Activated CD8-positive, alpha-beta memory T cell treated with anti-CD3 and anti-CD28 coated beads for 1 hour (primary cell): ENCODE measurements at regions not wholly inside any gene's neighbourhood (a gene's known extent, or its start where the extent isn't known, plus 50 kb on each side); places are given as distances from the start of the nearest gene placed in this dataset.
"Not testable (repeated sequence)": the region's sequence is repeated elsewhere in the genome, so short reads cannot be mapped to it uniquely, and the experiment has no call there.

Experiments used
- DNase-seq, 2 donors: peaks; one replicate each; pipeline ENCODE4 v3.0.0-alpha.2; 2020; ENCODE audit warnings: low read depth in 1 of 2; ENCODE audit errors: extremely low read depth in 1 of 2

DNA sequence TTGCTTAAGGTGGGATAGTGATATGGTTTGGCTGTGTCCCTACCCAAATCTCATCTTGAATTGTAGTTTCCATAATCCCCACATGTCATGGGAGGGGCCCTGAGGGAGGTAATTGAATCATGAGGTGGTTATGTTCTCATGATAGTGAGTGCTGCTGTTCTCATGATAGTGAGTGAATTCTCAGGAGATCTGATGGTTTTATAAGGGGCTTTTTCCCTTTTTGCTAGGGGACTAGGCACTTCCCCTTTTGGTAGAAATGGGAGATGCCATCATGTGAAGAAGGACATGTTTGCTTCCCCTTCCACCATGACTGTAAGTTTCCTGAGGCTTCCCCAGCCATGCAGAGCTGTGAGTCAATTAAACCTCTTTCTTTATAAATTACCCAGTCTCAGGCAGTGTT lies 137.5 kb downstream of the DUSP10 start:
- not testable (repeated sequence) for DNase-seq

- no peak for DNase-seq
These were observed 136.9 kb downstream of the DUSP10 start for GRCh38 chr1:221604948-221605347.

DNA sequence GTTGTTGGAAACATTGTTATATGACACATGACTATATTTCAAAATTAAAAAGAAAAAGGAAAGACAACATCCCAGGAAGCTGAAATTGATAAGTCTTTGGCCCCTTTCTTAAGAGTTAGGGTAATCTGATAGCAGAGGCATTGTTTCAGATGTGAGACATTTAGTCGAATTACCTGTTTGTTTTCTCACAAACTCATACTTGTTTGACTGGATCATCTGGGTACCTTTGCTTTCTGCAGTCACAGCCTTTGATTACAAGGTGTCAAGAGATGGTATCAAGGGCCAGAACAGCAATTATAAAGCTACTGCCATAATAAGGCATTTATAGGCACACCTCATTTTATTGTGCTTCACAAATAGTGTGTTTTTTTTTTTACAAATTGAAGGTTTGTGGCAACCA lies 136.3 kb downstream of the DUSP10 start:
- DNase-seq: no peak

DNA sequence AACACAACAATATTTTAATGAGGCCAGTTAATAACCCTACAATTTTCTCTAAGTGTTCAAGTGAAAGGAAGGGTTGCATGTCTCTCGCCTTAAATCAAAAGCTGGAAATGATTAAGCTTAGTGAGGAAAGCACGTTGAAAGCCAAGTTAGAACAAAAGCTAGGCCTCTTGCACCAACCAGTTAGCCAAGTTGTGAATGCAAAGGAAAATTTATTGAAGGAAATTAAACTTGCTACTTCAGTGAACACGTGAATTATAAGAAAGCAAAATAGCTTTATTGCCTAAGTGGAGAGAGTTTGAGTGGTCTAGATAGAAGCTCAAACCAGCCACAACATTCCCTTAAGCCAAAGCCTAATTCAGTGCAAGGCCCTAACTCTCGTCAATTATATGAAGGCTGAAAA lies 135.6 kb downstream of the DUSP10 start:
- DNase-seq: no peak

GRCh38 chr1:221608835-221609320 lies 133.0 kb downstream of the DUSP10 start:
- DNase-seq: no peak

- no peak for DNase-seq
These were observed 130.2 kb downstream of the DUSP10 start for GRCh38 chr1:221611656-221612046.

- no peak for DNase-seq
These were observed 129.7 kb downstream of the DUSP10 start for GRCh38 chr1:221612047-221612777.

DNA sequence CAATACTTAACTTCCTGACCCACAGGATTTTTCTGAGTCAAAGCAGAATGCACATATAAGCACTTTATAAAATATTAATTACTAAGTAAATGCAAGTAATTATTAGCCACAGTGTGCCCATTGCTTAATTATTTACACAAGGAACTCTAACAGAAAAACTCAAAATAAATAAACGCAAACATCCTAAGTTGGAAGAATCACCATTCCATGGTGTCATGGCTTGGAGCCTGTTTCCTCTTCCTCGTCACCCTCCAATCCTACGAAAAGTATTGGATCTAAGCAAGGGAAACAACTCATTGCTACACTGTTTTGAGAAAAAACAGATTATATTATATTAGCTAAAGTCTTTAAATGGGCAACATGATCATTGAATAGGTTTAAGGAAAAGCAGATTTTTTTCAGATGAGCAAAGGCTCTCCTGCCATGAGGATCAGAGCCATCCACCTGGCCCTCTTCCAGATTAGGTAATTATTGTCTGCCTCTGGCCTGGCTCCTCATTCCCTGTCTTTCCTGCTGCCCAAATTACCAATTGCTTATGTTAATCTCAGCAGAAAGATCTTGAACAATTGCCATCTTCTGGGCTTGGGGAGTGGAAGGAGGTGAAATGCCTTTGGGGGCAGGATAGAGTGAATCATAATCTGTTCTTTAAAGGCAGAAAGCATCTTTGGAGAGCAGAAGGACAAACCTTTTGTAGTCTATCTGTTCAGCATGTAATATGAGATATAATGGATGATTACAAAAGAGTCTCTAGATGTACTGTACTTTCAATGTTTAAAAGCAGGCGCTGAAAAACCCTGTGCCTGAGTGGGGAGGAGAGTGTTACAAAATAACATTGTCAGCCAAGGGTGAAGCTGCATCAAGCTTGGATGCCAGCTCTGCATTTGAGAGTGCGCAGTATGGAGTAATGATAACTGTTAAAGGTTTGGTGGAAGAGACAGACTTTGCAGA lies 121.2 kb downstream of the DUSP10 start:
- no peak for DNase-seq

DNA sequence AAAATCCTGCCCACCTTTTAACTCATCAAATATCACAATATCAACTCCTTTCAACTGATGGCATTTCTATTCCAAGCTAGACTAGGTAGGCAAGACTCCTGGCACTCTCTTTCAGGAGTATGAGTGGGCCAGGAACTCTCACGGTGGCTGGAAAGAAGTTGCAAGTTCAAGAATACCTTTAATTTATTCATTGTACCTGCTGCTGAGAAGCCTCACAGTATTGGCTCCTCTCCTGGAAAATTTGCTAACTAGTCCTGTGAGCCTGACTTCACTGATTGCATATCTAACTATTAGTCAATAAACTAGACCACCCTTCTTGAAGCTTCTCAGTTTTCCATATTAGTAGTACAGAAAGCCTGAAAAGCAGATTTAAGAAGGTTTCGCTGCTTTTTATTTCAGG lies 120.2 kb downstream of the DUSP10 start:
- DNase-seq: no peak

GRCh38 chr1:221622389-221622788 lies 119.5 kb downstream of the DUSP10 start:
- DNase-seq: no peak

DNA sequence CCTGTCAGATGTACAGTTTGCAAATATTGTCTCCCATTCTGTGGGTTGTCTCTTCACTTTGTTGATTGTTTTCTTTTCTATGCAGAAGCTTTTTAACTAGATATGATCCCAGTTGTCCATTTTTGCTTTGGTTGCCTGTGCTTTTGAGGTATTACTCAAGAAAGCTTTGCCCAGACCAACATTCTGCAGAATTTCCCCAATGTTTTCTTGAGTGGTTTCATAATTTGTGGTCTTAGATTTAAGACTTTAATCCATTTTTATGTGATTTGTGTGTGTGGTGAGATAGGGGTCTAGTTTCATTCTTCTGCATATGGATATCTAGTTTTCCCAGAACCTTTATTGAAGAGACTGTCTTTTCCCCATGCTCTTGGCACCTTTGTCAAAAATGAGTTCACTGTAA lies 116.9 kb downstream of the DUSP10 start:
- DNase-seq: no peak

DNA sequence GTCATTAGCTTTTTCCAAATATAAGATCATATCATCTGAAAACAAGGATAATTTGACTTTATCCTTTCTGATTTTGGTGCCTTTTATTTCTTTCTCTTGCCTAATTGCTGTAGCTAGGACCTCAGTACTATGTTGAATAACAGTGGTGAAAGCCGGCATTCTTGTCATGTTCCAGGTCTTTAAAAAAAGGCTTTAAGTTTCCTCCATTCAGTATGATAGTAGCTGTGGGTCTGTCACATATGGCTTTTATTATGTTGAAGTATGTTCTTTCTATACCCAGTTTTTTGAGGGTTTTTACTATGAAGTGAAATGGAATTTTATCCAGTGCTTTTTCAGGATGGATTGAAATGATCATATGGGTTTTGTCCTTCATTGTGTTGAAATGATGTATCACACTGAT lies 115.8 kb downstream of the DUSP10 start:
- DNase-seq: no peak

DNA sequence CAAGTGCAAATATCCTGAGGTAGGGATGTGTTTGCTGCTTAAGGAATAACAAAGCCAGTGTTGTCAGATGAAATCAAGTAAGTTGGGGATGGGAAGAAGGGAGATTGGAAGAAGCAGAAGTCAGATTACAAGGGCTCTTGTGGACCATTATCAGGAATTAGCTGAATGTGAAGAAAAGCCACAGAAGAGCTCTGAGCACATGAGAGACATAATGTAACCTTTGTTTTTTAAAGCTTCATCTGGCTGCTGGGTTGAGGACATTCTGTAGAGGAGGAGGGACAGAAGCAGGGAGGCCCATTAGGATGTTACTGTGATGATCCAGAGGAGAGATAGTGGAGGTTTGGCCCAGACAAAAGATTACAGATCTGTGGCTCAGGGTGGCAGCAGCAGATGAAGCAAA lies 111.7 kb downstream of the DUSP10 start:
- no peak for DNase-seq

- DNase-seq: no peak
These were observed 110.3 kb downstream of the DUSP10 start for GRCh38 chr1:221631556-221631955.

GRCh38 chr1:221632072-221632471 lies 109.8 kb downstream of the DUSP10 start:
- DNase-seq: no peak

DNA sequence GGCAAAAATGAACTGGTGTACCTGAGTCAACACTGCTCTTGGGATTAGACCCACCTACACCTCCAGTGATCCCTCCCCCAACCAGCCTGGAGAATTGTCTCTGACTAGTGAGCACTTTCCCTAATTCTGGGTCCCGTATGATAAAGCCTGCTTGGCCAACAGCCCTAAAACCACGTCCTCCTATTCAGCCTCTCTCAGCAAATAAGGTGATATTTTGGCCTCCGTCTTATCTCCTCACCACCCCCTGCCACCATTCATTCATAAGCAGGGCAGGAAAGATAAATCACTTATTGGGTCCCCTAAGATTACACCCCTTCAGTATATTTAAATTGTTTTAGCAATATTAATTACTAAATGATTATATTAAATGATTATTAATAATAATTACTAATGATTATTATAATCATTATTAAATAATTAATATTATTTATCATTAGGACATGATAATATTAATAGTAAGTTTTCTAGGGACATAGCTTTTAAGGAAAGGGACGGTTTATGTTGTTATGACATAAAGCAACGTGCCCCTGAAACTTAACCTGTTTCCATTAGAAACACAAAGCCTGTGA lies 108.0 kb downstream of the DUSP10 start:
- no peak for DNase-seq

DNA sequence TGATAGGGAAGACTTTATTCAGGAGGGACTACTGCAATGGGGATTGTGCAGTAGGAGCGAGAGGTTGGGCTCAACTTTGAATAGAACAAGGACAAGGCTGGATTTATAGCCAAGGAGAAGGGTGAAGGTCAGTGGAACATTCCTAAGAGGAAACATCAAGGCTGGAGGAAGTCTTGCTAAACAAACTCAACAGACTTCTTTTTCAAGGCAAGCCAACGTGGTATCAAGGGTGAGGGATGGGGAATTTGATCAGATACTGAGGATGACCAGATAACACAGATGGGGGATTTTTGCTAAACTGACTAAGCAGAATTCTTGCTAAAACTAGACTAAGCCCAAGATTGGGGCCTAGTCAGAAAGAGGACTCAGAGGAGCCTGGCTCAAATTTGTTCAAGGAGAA lies 107.3 kb downstream of the DUSP10 start:
- DNase-seq: no peak

GRCh38 chr1:221635305-221635704 lies 106.6 kb downstream of the DUSP10 start:
- DNase-seq: no peak

GRCh38 chr1:221636096-221636495 lies 105.8 kb downstream of the DUSP10 start:
- no peak for DNase-seq

DNA sequence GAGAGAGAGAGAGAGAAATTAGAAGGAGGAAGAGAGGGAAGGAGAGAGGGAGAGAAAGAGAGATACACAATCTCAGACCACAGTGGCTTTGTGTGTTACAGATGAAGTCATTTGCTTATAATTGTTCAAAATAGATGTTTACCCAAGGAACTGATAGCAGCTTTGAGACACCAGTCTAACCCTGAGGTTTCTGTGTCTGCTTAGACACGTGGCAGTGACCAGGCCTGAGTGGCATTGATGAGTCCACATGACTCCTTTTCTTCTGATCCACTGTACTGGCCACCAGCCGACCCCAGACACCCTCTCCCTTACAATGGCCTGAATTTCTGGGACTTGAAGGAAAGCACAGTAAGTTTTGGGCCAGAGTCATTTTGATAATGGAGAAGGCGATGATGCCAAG lies 104.9 kb downstream of the DUSP10 start:
- DNase-seq: no peak

DNA sequence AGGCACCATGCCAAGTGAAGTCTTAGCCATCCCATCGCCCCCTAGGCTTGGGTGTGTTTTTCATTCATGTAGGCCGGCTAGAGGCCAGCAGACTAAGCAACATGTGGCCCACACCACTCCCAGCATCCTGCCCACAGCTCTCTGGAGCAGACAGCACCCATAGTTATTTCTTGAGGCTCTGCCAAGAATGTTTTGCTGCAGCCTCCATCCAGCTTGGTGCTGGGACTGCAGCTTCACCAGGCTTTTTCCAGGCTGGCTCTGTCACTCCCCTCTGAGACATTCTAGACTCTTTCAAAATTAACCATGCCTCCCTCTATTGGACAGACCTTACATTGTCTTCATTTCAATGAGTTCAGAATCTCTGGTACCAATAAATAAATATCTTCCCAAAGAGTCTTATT lies 104.2 kb downstream of the DUSP10 start:
- no peak for DNase-seq

GRCh38 chr1:221638595-221638994 lies 103.3 kb downstream of the DUSP10 start:
- no peak for DNase-seq
